Keratinocyte (primary cell): ENCODE measurements at regions not wholly inside any gene's neighbourhood (a gene's known extent, or its start where the extent isn't known, plus 50 kb on each side); places are given as distances from the start of the nearest gene placed in this dataset.

ENCODE experiments used
- DNase-seq: peaks from one replicate; pipeline ENCODE4 v3.0.0-alpha.2; 2011; ENCODE audit warnings: low read depth, missing footprints, low spot score
- FAIRE-seq: peaks from 2 replicates; lab custom pipeline; 2011; peaks lifted over from hg19 to GRCh38; lab: Jason Lieb, UNC
- H2AFZ ChIP-seq: 2 replicates; pipeline ENCODE4 v1.6.0; 2012; ENCODE audit warnings: low read length, control low read depth, inconsistent platforms; ENCODE audit not compliant: control insufficient read depth
- H3K27ac ChIP-seq: 2 replicates; pipeline ENCODE4 v1.5.1; 2011; ENCODE audit warnings: low read length; ENCODE audit not compliant: control insufficient read depth, insufficient read depth
- H3K27me3 ChIP-seq: 3 replicates; pipeline ENCODE4 v1.6.0; 2011; ENCODE audit warnings: low read length; ENCODE audit not compliant: control insufficient read depth, insufficient read depth; ENCODE audit errors: extremely low read depth
- H3K36me3 ChIP-seq, 2 experiments: 2 replicates in 1 of 2; 3 replicates in 1 of 2; pipeline ENCODE4 v1.5.1; 2011; ENCODE audit warnings: low read length in 2 of 2, mild to moderate bottlenecking in 1 of 2; ENCODE audit not compliant: control insufficient read depth in 2 of 2, insufficient read depth in 2 of 2; ENCODE audit errors: extremely low read depth in 1 of 2
- H3K4me1 ChIP-seq: 3 replicates; pipeline ENCODE4 v1.5.1; 2011; ENCODE audit warnings: low read length; ENCODE audit not compliant: control insufficient read depth, insufficient read depth; ENCODE audit errors: extremely low read depth
- H3K4me2 ChIP-seq: 3 replicates; pipeline ENCODE4 v1.6.0; 2011; ENCODE audit warnings: low read depth, low read length; ENCODE audit not compliant: control insufficient read depth, insufficient read depth; ENCODE audit errors: extremely low read depth
- H3K4me3 ChIP-seq, 3 experiments: fragments of 200-600 bp in 1 of 3; sonication (generic) in 1 of 3; 2 replicates in 2 of 3; 3 replicates in 1 of 3; pipeline ENCODE4 v1.5.1; 2011 to 2016; ENCODE audit warnings: low read length in 3 of 3, mild to moderate bottlenecking in 3 of 3, control low read depth in 2 of 3, inconsistent platforms in 1 of 3, low read depth in 1 of 3, mixed read lengths in 1 of 3, mixed run types in 1 of 3, moderate library complexity in 1 of 3; ENCODE audit not compliant: control insufficient read depth in 2 of 3, insufficient read depth in 2 of 3; ENCODE audit errors: extremely low read depth in 1 of 3
- H3K79me2 ChIP-seq: 2 replicates; pipeline ENCODE4 v1.6.0; 2012; ENCODE audit warnings: low read length; ENCODE audit not compliant: control insufficient read depth, insufficient read depth
- H3K9ac ChIP-seq: 3 replicates; pipeline ENCODE4 v1.6.0; 2011; ENCODE audit warnings: low read length; ENCODE audit not compliant: control insufficient read depth, insufficient read depth; ENCODE audit errors: extremely low read depth
- H3K9me1 ChIP-seq: 3 replicates; pipeline ENCODE4 v1.6.0; 2011; ENCODE audit warnings: low read length; ENCODE audit not compliant: control insufficient read depth, insufficient read depth; ENCODE audit errors: extremely low read depth
- H3K9me3 ChIP-seq: 2 replicates; pipeline ENCODE4 v1.5.1; 2012; ENCODE audit warnings: low read depth, low read length; ENCODE audit not compliant: control insufficient read depth
- H4K20me1 ChIP-seq: 3 replicates; pipeline ENCODE4 v1.6.0; 2011; ENCODE audit warnings: low read length; ENCODE audit not compliant: control insufficient read depth, insufficient read depth; ENCODE audit errors: extremely low read depth
- CTCF ChIP-seq, 3 experiments: IDR thresholded peaks in 1 of 3; conservative IDR thresholded peaks in 1 of 3; optimal IDR thresholded peaks in 1 of 3; 2 replicates in 2 of 3; 3 replicates in 1 of 3; pipeline versions ENCODE3 to v1.5.1; 2011; ENCODE audit warnings: low read length in 3 of 3, mild to moderate bottlenecking in 3 of 3, moderate library complexity in 2 of 3, control low read depth in 1 of 3, inconsistent platforms in 1 of 3; ENCODE audit not compliant: insufficient read depth in 2 of 3; ENCODE audit errors: extremely low read depth in 1 of 3
- EZH2 ChIP-seq: IDR thresholded peaks from one replicate; pipeline ENCODE4 v1.6.1; 2012; ENCODE audit warnings: inconsistent platforms, mild to moderate bottlenecking, low read length, moderate library complexity
- dilution Hi-C: fragments of 300-500 bp; cut with MboI; formaldehyde crosslinking; loops from one replicate; pipeline ENCODE4 v1.7.0; 2020; ENCODE audit warnings: low sequenced_read_pairs; ENCODE audit not compliant: extremely low pct_ligation_motif_present

GRCh38 chr3:76122007-76122406 is 336.7 kb upstream of the ZNF717 start:
- H3K79me2 ChIP-seq = no peaks in the 10 kb centered on the region
- no peak for FAIRE-seq
- no peak overlapping the region for H3K9ac ChIP-seq
- H3K4me2 ChIP-seq = no peak overlapping the region
- H3K27me3 ChIP-seq = no peaks in the 10 kb centered on the region
- no peak for TF ChIP-seq EZH2
- dilution Hi-C loops = no loop called here
- H3K4me1 ChIP-seq = no peaks in the 10 kb centered on the region
- no peaks in the 10 kb centered on the region for H3K36me3 ChIP-seq
- no peaks in the 10 kb centered on the region for H3K9me1 ChIP-seq
- H3K27ac ChIP-seq = no peak overlapping the region
- no peaks in the 10 kb centered on the region for H3K9me3 ChIP-seq
- no peak overlapping the region for H3K4me3 ChIP-seq
- no peak for DNase-seq
- H2AFZ ChIP-seq = no peak overlapping the region
- H4K20me1 ChIP-seq = no peaks in the 10 kb centered on the region

GRCh38 chr3:76129441-76129840 is 344.1 kb upstream of the ZNF717 start:
- Histone ChIP-seq H3K27ac (no peak overlapping the region), H3K36me3 (no peaks in the 10 kb centered on the region), H3K27me3 (no peaks in the 10 kb centered on the region), H3K4me2 (no peak overlapping the region), H4K20me1 (no peaks in the 10 kb centered on the region), H3K4me1 (no peaks in the 10 kb centered on the region), H3K79me2 (no peaks in the 10 kb centered on the region), H3K4me3 (no peak overlapping the region), H3K9me1 (no peaks in the 10 kb centered on the region), H3K9me3 (no peaks in the 10 kb centered on the region), H2AFZ (no peak overlapping the region), H3K9ac (no peak overlapping the region)
- DNase-seq (no peak), FAIRE-seq (no peak)
- dilution Hi-C loops = no loop called here
- TF ChIP-seq CTCF (optimal IDR thresholded peaks at IDR 0.05 in 1 of 3, IDR thresholded peaks at IDR 0.05 in 1 of 3, conservative IDR thresholded peaks at IDR 0.05 in 1 of 3; ENCODE audit: extremely low read depth in 1 of 3, insufficient read depth in 2 of 3, low read length in 3 of 3) (no peak), EZH2 (no peak)

GRCh38 chr3:76131396-76132153 is 346.2 kb upstream of the ZNF717 start:
- no peaks in the 10 kb centered on the region for H4K20me1 ChIP-seq
- H3K36me3 ChIP-seq = no peaks in the 10 kb centered on the region
- dilution Hi-C loops = no loop called here
- H3K27me3 ChIP-seq = no peaks in the 10 kb centered on the region
- FAIRE-seq (no peak), DNase-seq (no peak)
- H3K9ac ChIP-seq = no peak overlapping the region
- H3K4me1 ChIP-seq = no peaks in the 10 kb centered on the region
- no peak overlapping the region for H3K4me3 ChIP-seq
- no peaks in the 10 kb centered on the region for H3K9me1 ChIP-seq
- no peak overlapping the region for H2AFZ ChIP-seq
- no peaks in the 10 kb centered on the region for H3K9me3 ChIP-seq
- no peaks in the 10 kb centered on the region for H3K79me2 ChIP-seq
- no peak overlapping the region for H3K27ac ChIP-seq
- TF ChIP-seq EZH2 = no peak
- TF ChIP-seq CTCF (optimal IDR thresholded peaks at IDR 0.05 in 1 of 3, IDR thresholded peaks at IDR 0.05 in 1 of 3, conservative IDR thresholded peaks at IDR 0.05 in 1 of 3; ENCODE audit: extremely low read depth in 1 of 3, insufficient read depth in 2 of 3, low read length in 3 of 3) = no peak
- no peak overlapping the region for H3K4me2 ChIP-seq
